RWPE1 (cell line): ENCODE measurements at regions not wholly inside any gene's neighbourhood (a gene's known extent, or its start where the extent isn't known, plus 50 kb on each side); places are given as distances from the start of the nearest gene placed in this dataset.

Experiments used
- CTCF ChIA-PET: fragments of 350-600 bp; sonication (Branson Sonifier 250); formaldehyde crosslinking; extraction: SDS; loops from one replicate; lab custom pipeline; 2021; lab: Yijun Ruan, JAX
- POLR2A ChIA-PET: fragments of 400-600 bp; formaldehyde crosslinking; extraction: SDS; loops from one replicate; lab custom pipeline; 2020; ENCODE audit warnings: antibody characterized with exemption; ENCODE audit not compliant: low non-redundant PET; lab: Yijun Ruan, JAX
- DNase-seq: peaks from one replicate; pipeline ENCODE4 v3.0.0; 2012; ENCODE audit warnings: low spot score
- H3K27ac ChIP-seq: fragments of 450-650 bp; 2 replicates; pipeline ENCODE4 v1.5.1; 2017
- TF ChIP-seq, protein P1 (sequence below): fragments of 450-650 bp; conservative IDR thresholded peaks from 2 replicates; pipeline ENCODE4 v1.5.1; 2017; ENCODE audit warnings: low read depth, mild to moderate bottlenecking

DNA sequence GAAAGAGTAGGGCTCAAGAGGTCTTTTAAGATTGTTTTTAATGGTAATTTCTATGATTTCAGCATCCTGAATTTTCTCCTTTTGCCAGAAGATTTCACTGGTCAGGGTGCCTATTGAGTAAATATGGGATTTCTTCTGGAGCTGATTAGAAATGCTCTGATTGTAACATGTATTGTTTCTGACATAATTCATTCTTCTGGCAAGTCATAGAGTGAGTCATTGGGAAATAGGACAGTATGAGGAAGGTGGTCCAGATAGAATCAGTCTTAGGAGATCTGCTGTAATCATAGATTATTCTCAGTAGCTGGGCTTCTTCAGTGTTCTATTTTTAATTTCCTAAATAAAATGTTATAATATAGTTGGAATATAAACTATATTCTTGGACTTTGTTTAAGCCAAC lies 182.0 kb upstream of the NAV3 start:
- DNase-seq = no peak
- POLR2A ChIA-PET = no interaction called here
- CTCF ChIA-PET = no interaction called here
- H3K27ac ChIP-seq = no peak overlapping the region
- TF ChIP-seq, protein P1, sequence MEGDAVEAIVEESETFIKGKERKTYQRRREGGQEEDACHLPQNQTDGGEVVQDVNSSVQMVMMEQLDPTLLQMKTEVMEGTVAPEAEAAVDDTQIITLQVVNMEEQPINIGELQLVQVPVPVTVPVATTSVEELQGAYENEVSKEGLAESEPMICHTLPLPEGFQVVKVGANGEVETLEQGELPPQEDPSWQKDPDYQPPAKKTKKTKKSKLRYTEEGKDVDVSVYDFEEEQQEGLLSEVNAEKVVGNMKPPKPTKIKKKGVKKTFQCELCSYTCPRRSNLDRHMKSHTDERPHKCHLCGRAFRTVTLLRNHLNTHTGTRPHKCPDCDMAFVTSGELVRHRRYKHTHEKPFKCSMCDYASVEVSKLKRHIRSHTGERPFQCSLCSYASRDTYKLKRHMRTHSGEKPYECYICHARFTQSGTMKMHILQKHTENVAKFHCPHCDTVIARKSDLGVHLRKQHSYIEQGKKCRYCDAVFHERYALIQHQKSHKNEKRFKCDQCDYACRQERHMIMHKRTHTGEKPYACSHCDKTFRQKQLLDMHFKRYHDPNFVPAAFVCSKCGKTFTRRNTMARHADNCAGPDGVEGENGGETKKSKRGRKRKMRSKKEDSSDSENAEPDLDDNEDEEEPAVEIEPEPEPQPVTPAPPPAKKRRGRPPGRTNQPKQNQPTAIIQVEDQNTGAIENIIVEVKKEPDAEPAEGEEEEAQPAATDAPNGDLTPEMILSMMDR = no peak

DNA sequence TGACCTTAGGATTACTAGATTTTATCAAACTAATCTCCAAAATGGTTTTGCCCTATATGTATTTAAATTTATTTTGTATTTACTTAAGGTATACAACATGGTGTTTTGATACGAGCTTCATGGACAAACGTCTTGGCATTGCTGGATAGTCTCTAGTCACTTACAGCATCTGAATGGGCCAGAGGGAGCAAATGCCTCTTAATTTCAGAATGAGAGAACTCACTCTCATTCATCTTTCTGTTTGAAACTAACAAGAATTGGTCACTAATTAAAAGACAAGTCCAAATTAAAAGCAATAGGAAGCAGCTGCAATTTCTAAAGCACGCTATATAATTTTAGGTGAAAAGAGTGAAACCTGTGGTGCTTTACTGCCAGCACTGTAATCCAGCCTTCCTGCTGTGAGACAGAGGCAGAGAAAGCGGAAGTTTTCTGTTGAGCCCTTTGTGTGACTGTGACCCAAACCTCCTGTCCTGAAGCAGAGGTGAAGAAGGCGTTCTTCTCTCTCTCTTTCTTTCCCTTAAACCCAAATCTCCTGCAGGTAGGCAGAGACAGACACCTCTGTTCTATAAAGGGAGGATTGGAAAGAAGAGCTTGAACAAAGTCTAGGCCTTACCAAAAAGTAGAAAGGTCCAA lies 184.6 kb upstream of the NAV3 start:
- ChIA-PET POLR2A (no interaction called here), CTCF (no interaction called here)
- TF ChIP-seq, protein P1 = no peak
- no peak for DNase-seq
- no peak overlapping the region for H3K27ac ChIP-seq

DNA sequence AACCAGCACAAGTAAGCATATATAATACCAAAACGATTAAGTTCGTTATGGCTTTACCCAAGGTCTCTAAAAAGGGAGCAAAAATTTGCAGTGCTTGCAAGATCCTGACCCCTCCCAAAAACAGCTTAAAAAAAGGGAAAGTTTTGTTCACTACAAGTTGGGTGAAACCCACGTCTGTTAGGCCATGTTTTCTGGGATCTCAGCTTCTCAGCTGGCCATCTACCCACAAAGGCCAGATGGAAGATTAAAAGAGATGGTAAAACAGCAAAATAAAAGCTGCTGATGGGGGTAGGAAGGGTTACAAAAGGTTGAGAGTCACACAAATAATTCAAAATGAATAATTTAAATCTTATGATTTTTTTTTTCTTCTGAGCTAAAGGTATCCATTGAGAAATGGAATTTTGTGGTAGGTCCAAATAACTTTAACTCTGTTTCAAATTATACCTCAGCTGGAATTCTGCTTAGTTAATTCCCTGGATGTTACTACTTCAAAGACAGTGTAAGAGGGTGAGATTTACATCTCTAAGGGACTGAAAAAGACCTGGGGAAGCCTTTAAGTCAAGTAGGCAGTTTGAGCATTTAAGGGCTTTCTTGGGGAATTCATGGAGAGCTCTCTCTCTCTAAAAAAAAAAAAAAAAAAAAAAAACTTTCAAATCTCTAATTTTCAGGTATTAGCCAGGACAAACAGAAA lies 185.6 kb upstream of the NAV3 start:
- CTCF ChIA-PET = no interaction called here
- POLR2A ChIA-PET = no interaction called here
- no peak for DNase-seq
- no peak overlapping the region for H3K27ac ChIP-seq
- TF ChIP-seq, protein P1 = no peak

DNA sequence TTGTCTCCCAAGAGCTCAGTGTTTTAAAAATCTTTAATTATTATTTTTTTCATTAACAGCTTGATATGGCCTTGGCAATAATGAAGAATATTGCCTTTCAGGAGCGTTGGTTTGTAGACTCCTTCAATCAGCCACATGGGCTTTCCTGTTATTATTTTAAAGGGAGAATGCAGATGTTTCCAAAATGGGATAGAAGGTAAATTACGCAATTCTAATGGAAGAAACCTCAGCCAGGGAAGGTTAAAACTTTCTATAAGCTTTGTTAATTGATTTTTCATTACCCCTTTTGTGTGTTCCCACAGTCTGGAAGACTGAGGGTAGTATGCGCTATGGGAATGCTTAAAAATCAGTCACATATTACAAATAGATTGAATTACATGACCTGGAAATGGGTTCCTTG lies 188.4 kb upstream of the NAV3 start:
- CTCF ChIA-PET = interaction anchor here (1.1 kb wide), 1 partner anchor 10 kb away, joined by 3 read pairs; no protein-coding TSS in a partner anchor
- POLR2A ChIA-PET = no interaction called here
- no peak for DNase-seq
- TF ChIP-seq, protein P1 = no peak
- H3K27ac ChIP-seq = no peak overlapping the region

DNA sequence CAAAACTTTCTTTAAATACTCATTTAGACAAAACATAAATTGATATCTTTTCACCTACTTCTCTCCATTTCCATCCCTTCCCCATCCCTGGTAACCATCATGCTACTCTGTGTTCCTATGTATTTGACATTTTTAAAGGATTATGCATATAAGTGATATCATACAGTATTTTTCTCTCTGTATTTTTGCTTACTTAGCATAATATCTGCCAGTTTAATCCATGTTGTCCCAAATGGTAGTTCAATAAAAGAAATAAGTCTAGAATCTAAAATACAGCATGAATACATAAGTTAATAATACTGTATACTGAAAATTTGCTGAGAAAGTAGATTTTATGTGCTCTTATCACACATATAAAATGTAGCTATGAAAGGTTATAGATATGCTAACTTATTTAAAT lies 190.3 kb upstream of the NAV3 start:
- DNase-seq = no peak
- ChIA-PET POLR2A (no interaction called here), CTCF (interaction anchor here (0.7 kb wide), 1 partner anchor 987 kb away, joined by 3 read pairs; no protein-coding TSS in a partner anchor)
- TF ChIP-seq, protein P1 = no peak
- H3K27ac ChIP-seq = no peak overlapping the region

DNA sequence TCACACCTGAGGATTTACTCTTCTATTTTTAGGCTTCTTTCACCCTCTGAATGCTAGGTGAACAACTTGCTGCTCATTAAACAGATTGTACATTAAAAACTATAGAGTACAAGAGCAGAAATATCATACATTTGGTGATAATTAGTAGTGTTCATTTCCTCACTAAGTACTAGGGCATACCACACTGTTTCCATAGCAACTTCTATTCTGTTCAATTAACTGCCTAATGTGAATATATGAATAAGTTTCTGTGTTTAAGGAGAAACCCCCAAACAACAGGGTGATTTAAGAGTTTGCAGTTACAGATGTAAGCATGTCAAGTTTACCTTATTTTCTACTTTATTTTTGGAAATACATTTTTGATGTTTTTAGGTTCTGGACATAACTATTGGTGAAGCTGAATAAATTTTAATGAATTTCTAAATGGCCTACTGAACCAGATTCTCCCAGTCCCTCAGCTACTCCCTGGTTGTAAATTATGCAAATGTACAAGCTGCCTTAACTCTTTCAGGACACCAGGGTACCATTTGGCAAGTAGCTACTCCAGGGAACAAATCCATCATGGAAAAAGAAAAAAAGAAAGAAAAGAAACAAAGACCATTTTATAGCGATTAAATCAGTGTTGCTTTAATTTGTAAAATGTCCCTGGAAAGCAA lies 199.8 kb upstream of the NAV3 start:
- DNase-seq = no peak
- CTCF ChIA-PET = interaction anchor here (0.6 kb wide), 1 partner anchor 248 kb away, joined by 3 read pairs; no protein-coding TSS in a partner anchor
- POLR2A ChIA-PET = no interaction called here
- H3K27ac ChIP-seq = no peak overlapping the region
- TF ChIP-seq, protein P1 = no peak
